Epithelial cell of esophagus (primary cell): ENCODE measurements at regions not wholly inside any gene's neighbourhood (a gene's known extent, or its start where the extent isn't known, plus 50 kb on each side); places are given as distances from the start of the nearest gene placed in this dataset.
A peak's percentile ranks its signal among the peaks of the same experiment; 100 is the strongest.

ENCODE experiments used
- DNase-seq: peaks from one replicate; pipeline ENCODE4 v3.0.0; 2010; ENCODE audit warnings: low read depth
- H3K4me3 ChIP-seq: 2 replicates; pipeline ENCODE4 v1.5.1; 2011; ENCODE audit warnings: mild to moderate bottlenecking, low read length, control low read depth
- CTCF ChIP-seq: IDR thresholded peaks from 2 replicates; pipeline ENCODE4 v1.5.1; 2011; ENCODE audit warnings: low read depth, mild to moderate bottlenecking, low read length, control low read depth, inconsistent platforms; ENCODE audit not compliant: insufficient read depth; ENCODE audit errors: missing control alignments

GRCh38 chr11:10379022-10379421, 74.1 kb downstream of the ADM start:
- DNase-seq = peak; percentile 45

DNA sequence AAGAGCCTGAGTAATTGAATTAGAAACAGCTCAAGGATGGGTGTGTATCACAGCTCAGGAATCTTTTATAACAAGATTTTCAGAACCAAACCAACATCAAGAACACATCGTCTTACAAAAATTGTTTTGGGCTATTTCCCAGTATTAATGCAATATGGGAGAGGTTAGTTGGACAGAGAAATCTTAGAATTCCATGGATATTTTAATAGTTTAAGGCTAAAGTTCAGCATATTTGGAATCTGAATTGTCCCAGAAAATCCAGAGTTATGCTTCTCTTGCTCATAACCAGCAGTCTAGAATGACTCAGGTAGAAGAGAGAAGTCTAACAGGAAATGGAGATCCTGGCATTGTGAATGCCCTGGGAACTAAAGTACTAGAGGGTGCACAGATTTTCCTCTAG, 74.6 kb downstream of the ADM start:
- DNase-seq = peak; percentile 35
- no peak for TF ChIP-seq CTCF
- no peak overlapping the region for H3K4me3 ChIP-seq

More at GRCh38 chr11:10379022-10379421, 74.1 kb downstream of the ADM start:
- TF ChIP-seq CTCF = no peak
- H3K4me3 ChIP-seq = no peak overlapping the region

- no peak for TF ChIP-seq CTCF
- DNase-seq = peak; percentile 60
- H3K4me3 ChIP-seq = no peak overlapping the region
Measured at GRCh38 chr11:10379871-10380568, 75.0 kb upstream of the AMPD3 start.

GRCh38 chr11:10380921-10381320, 74.1 kb upstream of the AMPD3 start:
- no peak overlapping the region for H3K4me3 ChIP-seq
- TF ChIP-seq CTCF = no peak
- no peak for DNase-seq

DNA sequence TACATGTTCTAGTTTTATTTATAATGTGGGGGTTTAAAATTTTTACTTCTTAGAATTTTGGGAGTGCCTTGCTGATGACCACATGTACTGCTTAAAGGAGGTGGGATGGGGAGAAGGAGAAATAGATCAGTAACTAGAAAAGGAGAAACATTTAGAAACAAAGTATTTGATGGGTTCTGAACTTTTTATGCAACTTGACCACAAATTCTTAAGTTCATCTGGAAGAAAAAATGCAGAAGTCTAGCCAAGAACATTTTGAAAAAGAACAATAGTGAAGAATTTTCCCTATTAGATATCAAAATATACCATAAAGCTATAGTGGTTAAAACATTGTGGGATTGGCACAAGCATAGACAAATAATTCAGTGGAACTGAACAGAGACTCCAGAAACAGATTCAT, 73.3 kb upstream of the AMPD3 start:
- TF ChIP-seq CTCF = no peak
- no peak overlapping the region for H3K4me3 ChIP-seq
- DNase-seq = no peak

DNA sequence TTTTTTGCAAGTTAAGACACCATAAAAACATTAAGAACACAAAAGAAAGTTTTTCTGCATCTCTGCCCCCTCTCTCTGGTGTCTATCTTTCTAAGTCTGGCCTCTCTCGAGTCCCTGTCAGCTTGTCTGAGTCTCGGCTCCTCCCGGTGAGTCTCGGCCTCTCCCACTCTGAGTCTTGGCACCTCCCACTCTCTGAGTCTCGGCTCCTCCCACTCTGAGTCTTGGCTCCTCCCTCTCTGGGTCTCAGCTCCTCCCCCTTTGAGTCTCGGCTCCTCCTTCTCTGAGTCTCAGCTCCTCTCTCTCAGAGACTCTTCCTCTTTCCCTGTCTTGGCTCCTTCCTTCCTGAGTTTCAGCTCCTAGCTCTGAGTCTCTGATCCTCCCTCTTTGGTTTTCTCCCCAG, 72.5 kb upstream of the AMPD3 start:
- no peak overlapping the region for H3K4me3 ChIP-seq
- DNase-seq = peak; percentile 25
- no peak for TF ChIP-seq CTCF

DNA sequence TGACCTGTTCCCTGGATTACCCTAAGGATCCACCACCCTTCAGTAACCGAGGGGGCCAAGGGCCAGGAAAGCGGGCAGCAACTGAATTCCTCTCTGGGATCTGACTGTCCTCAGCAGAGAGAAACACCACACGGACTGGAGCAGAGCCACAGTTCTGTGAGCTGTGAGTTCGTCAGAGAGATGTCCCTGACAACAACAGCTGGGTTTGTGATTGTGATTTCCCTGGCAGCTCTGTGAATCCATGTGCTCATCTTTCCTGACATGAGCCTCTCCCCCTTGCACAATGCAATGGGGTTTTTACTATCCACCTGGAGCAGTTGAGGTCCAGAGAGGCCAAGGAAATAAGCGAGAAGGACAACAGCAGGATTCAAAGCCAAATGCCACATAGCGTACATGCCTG, 69.4 kb upstream of the AMPD3 start:
- no peak overlapping the region for H3K4me3 ChIP-seq
- DNase-seq = no peak
- TF ChIP-seq CTCF = no peak
